Upper lobe of left lung (tissue), 6 donors: ENCODE measurements at regions not wholly inside any gene's neighbourhood (a gene's known extent, or its start where the extent isn't known, plus 50 kb on each side); places are given as distances from the start of the nearest gene placed in this dataset.

Source experiments
- ATAC-seq, 2 donors: fragments of 200-7000 bp; cut with Tn5 transposase; one replicate each; pipeline ENCODE4 v1.9.1; 2022; ENCODE audit warnings: mild to moderate bottlenecking in 2 of 2, moderate library complexity in 2 of 2; ENCODE audit not compliant: low FRiP score in 2 of 2
- DNase-seq, 2 donors: peaks; one replicate each; pipeline ENCODE4 v3.0.0-alpha.2; 2019 to 2020
- H3K27ac ChIP-seq, 4 donors: fragments of 200-600 bp; sonication (generic); one replicate each; pipeline ENCODE4 v1.5.1; 2016 to 2019
- H3K27me3 ChIP-seq, 4 donors: fragments of 200-600 bp; sonication (generic); one replicate each; pipeline ENCODE4 v1.5.1; 2017 to 2019
- H3K36me3 ChIP-seq, 4 donors: fragments of 200-600 bp; sonication (generic); one replicate each; pipeline ENCODE4 v1.5.1; 2016 to 2019
- H3K4me1 ChIP-seq, 4 donors: fragments of 200-600 bp; sonication (generic); one replicate each; pipeline ENCODE4 v1.5.1; 2018 to 2019
- H3K4me3 ChIP-seq, 4 donors: fragments of 200-600 bp; sonication (generic); one replicate each; pipeline ENCODE4 v1.5.1; 2017 to 2019; ENCODE audit warnings: mild to moderate bottlenecking in 2 of 4, moderate library complexity in 1 of 4
- H3K9me3 ChIP-seq, 4 donors: fragments of 200-600 bp; sonication (generic); one replicate each; pipeline ENCODE4 v1.5.1; 2018 to 2019
- EP300 ChIP-seq, 4 donors: sonication (generic); formaldehyde crosslinking; IDR thresholded peaks; one replicate each; pipeline ENCODE4 v1.5.1; 2017; ENCODE audit warnings: antibody characterized with exemption in 4 of 4, control low read depth in 2 of 4
- POLR2A ChIP-seq, 4 donors: fragments of 450-650 bp; IDR thresholded peaks; one replicate each; pipeline ENCODE4 v1.5.1; 2016 to 2017; ENCODE audit warnings: antibody characterized with exemption in 4 of 4, mild to moderate bottlenecking in 2 of 4
- POLR2AphosphoS5 ChIP-seq, 2 donors: sonication (generic); formaldehyde crosslinking; IDR thresholded peaks; one replicate each; pipeline ENCODE4 v1.5.1; 2017; ENCODE audit warnings: antibody characterized with exemption in 2 of 2
- WGBS, 2 donors: methylation state at CpG; one replicate each; pipeline ENCODE4 v1.1.5; 2017 to 2018; 5-methylcytosine and 5-hydroxymethylcytosine counted together
- TF ChIP-seq, protein P1 (sequence below), 6 experiments: fragments of 450-650 bp in 4 of 6; fragments of 200-600 bp in 2 of 6; sonication (generic) in 2 of 6; IDR thresholded peaks; one replicate each; pipeline ENCODE4 v1.5.1; 2016 to 2019; ENCODE audit warnings: antibody characterized with exemption in 6 of 6
- donor health status: DM: no; HTN: no; CAD: no; lungs with moderate emphysema.
- donor health status: DM: no; HTN: yes; CAD: no; lungs with severe emphysema.

DNA sequence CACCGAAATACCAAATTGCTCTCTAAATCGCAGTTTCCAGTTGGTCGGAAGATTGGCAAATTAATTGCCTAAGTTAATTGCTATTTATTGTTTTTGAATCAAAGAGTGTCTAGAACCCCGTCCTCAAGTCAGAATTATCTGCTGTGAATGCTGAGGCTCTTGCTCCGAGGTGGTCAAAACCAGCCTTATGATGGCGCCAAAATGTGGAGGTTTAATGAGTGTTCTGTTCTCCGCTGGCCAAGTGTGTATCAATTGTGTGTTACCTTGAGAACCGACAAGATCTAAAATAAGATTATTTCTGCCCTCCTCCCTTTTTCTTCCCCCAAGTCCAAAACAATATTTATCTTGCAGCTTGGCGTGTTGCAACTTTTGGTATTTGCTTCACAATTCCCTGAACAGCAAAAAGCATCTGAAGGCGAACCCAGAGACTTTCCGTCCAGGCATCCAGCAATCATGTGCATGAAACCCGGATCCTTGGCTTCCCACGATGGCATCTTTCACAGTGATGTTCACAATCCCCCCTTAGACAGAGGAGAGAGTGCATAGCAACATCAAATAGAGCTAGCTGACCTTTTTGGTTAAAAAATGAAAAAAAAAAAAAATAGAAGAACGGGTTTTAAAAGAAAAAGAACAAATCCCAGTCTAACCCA is 323.0 kb downstream of the MYCN start:
- no peak for ATAC-seq
- TF ChIP-seq POLR2AphosphoS5 (IDR thresholded peaks at IDR 0.05) (no peak), POLR2A (IDR thresholded peaks at IDR 0.05) (no peak), EP300 (IDR thresholded peaks at IDR 0.05) (no peak)
- TF ChIP-seq, protein P1, sequence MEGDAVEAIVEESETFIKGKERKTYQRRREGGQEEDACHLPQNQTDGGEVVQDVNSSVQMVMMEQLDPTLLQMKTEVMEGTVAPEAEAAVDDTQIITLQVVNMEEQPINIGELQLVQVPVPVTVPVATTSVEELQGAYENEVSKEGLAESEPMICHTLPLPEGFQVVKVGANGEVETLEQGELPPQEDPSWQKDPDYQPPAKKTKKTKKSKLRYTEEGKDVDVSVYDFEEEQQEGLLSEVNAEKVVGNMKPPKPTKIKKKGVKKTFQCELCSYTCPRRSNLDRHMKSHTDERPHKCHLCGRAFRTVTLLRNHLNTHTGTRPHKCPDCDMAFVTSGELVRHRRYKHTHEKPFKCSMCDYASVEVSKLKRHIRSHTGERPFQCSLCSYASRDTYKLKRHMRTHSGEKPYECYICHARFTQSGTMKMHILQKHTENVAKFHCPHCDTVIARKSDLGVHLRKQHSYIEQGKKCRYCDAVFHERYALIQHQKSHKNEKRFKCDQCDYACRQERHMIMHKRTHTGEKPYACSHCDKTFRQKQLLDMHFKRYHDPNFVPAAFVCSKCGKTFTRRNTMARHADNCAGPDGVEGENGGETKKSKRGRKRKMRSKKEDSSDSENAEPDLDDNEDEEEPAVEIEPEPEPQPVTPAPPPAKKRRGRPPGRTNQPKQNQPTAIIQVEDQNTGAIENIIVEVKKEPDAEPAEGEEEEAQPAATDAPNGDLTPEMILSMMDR (IDR thresholded peaks at IDR 0.05): no peak

DNA sequence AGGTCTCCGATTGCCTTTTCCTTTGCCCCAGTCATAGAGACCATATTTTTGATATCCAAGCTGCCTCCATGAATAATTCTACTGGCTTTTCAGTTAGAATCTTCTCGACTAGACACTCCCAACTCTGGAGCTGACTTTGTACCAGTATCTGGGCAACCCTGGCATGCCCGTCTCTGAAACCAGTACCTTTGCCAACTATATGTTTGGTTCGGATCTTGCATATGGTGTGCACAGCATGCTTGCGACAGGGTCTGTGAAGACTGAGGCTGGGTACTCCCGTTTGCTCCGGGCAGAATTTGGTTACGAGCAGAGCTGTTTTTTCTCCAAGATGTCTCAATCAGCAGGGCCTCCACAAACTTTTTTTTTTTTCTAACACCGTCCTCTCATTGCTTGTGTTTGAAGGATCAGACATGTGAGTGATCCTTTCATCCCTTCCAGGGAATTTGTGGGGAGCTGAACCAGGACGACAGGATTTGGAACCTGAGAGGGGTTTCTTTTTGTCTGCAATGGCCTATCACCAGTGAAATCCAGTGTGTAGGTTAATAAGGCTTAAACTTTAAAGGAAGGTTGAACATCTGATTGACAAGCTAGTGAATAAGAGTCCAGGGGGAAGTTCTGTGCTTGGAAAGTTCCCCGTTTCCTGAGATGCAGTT is 322.3 kb downstream of the MYCN start:
- no peaks in the 10 kb centered on the region for H3K4me1 ChIP-seq
- TF ChIP-seq POLR2AphosphoS5 (IDR thresholded peaks at IDR 0.05): no peak
- TF ChIP-seq, protein P1 (IDR thresholded peaks at IDR 0.05): no peak
- TF ChIP-seq EP300 (IDR thresholded peaks at IDR 0.05): no peak
- TF ChIP-seq POLR2A (IDR thresholded peaks at IDR 0.05): no peak
- 84 to 87% methylated on average over 11 of the region's 11 CpGs for WGBS, 2 donors

More for the DNA sequence above, 323.0 kb downstream of the MYCN start:
- DNase-seq: no peak
- Histone ChIP-seq H3K27ac (no peak overlapping the region), H3K27me3 (no peaks in the 10 kb centered on the region), H3K4me1 (no peaks in the 10 kb centered on the region), H3K36me3 (no peaks in the 10 kb centered on the region), H3K4me3 (no peak overlapping the region), H3K9me3 (no peaks in the 10 kb centered on the region)
- WGBS, 2 donors: 91 to 92% methylated on average over 14 of the region's 14 CpGs

GRCh38 chr2:16261791-16262190 is 321.4 kb downstream of the MYCN start:
- Histone ChIP-seq H3K4me1 (no peaks in the 10 kb centered on the region), H3K27me3 (no peaks in the 10 kb centered on the region), H3K4me3 (no peak overlapping the region), H3K9me3 (no peaks in the 10 kb centered on the region), H3K36me3 (no peaks in the 10 kb centered on the region), H3K27ac (no peak overlapping the region)
- 86 to 90% methylated on average over 2 of the region's 2 CpGs for WGBS, 2 donors
- TF ChIP-seq, protein P1 (IDR thresholded peaks at IDR 0.05): no peak
- TF ChIP-seq EP300 (IDR thresholded peaks at IDR 0.05): no peak
- TF ChIP-seq POLR2AphosphoS5 (IDR thresholded peaks at IDR 0.05): no peak
- no peak for TF ChIP-seq POLR2A (IDR thresholded peaks at IDR 0.05)
- ATAC-seq (no peak), DNase-seq (no peak)

More for the DNA sequence above, 322.3 kb downstream of the MYCN start:
- Histone ChIP-seq H3K27ac (no peak overlapping the region), H3K36me3 (no peaks in the 10 kb centered on the region), H3K27me3 (no peaks in the 10 kb centered on the region), H3K4me3 (no peak overlapping the region), H3K9me3 (no peaks in the 10 kb centered on the region)
- DNase-seq: no peak
- ATAC-seq: no peak

GRCh38 chr2:16261071-16261470 is 320.7 kb downstream of the MYCN start:
- Histone ChIP-seq H3K4me3 (no peak overlapping the region), H3K9me3 (no peaks in the 10 kb centered on the region), H3K36me3 (no peaks in the 10 kb centered on the region), H3K27ac (no peak overlapping the region), H3K27me3 (no peaks in the 10 kb centered on the region), H3K4me1 (no peaks in the 10 kb centered on the region)
- TF ChIP-seq POLR2AphosphoS5 (IDR thresholded peaks at IDR 0.05): no peak
- TF ChIP-seq, protein P1 (IDR thresholded peaks at IDR 0.05): no peak
- TF ChIP-seq EP300 (IDR thresholded peaks at IDR 0.05): no peak
- TF ChIP-seq POLR2A (IDR thresholded peaks at IDR 0.05): no peak
- ATAC-seq: no peak
- 93 to 96% methylated on average over 3 of the region's 3 CpGs for WGBS, 2 donors
- DNase-seq: no peak
